ENCODE measurements at regions not wholly inside any gene's neighbourhood (a gene's known extent, or its start where the extent isn't known, plus 50 kb on each side); places are given as distances from the start of the nearest gene placed in this dataset.
"Not testable (repeated sequence)": the region's sequence is repeated elsewhere in the genome, so short reads cannot be mapped to it uniquely, and the experiment has no call there.

- Histone ChIP-seq H3K79me2 (ENCODE audit: low read length) (no peaks in the 10 kb centered on the region), H2AFZ (ENCODE audit: low read depth, low read length) (no peak overlapping the region)
Observed at GRCh38 chr16:85203462-85203813, 91.2 kb upstream of the CIBAR2 start.

GRCh38 chr16:85204242-85205010, 92.2 kb upstream of the CIBAR2 start:
- no peak overlapping the region for H3K4me2 ChIP-seq (ENCODE audit: low read length)
- no peaks in the 10 kb centered on the region for H3K4me1 ChIP-seq (ENCODE audit: low read length)
- H4K20me1 ChIP-seq (ENCODE audit: insufficient read depth, low read length), result no peaks in the 10 kb centered on the region
- no peaks in the 10 kb centered on the region for H3K27me3 ChIP-seq (ENCODE audit: low read depth, low read length)
- no peaks in the 10 kb centered on the region for H3K36me3 ChIP-seq (replicated peaks; ENCODE audit: low read depth, low read length)
- H3K27ac ChIP-seq (ENCODE audit: low read length), result no peak overlapping the region
- H3K79me2 ChIP-seq (ENCODE audit: low read length), result no peaks in the 10 kb centered on the region
- no peak overlapping the region for H2AFZ ChIP-seq (ENCODE audit: low read depth, low read length)
- TF ChIP-seq EZH2phosphoT487 (IDR thresholded peaks at IDR 0.05; ENCODE audit: low read depth), result no peak
- no peak for TF ChIP-seq CTCF (IDR thresholded peaks at IDR 0.05; ENCODE audit: low read depth, low read length)
- no peak overlapping the region for H3K9ac ChIP-seq (ENCODE audit: low read length)
- no peaks in the 10 kb centered on the region for H3K9me3 ChIP-seq (ENCODE audit: insufficient read depth, low read length)
- H3K4me3 ChIP-seq (ENCODE audit: low read length), result no peak overlapping the region

More at GRCh38 chr16:85203462-85203813, 91.2 kb upstream of the CIBAR2 start:
- H3K9ac ChIP-seq (ENCODE audit: low read length), result no peak overlapping the region
- no peaks in the 10 kb centered on the region for H3K4me1 ChIP-seq (ENCODE audit: low read length)
- no peak overlapping the region for H3K4me3 ChIP-seq (ENCODE audit: low read length)
- H4K20me1 ChIP-seq (ENCODE audit: insufficient read depth, low read length), result no peaks in the 10 kb centered on the region
- no peaks in the 10 kb centered on the region for H3K36me3 ChIP-seq (replicated peaks; ENCODE audit: low read depth, low read length)
- H3K4me2 ChIP-seq (ENCODE audit: low read length), result no peak overlapping the region
- no peaks in the 10 kb centered on the region for H3K9me3 ChIP-seq (ENCODE audit: insufficient read depth, low read length)
- no peak overlapping the region for H3K27ac ChIP-seq (ENCODE audit: low read length)
- H3K27me3 ChIP-seq (ENCODE audit: low read depth, low read length), result no peaks in the 10 kb centered on the region
- TF ChIP-seq CTCF (IDR thresholded peaks at IDR 0.05; ENCODE audit: low read depth, low read length), result no peak
- no peak for TF ChIP-seq EZH2phosphoT487 (IDR thresholded peaks at IDR 0.05; ENCODE audit: low read depth)

GRCh38 chr16:85205257-85205656, 93.0 kb upstream of the CIBAR2 start:
- not testable (repeated sequence) for H4K20me1 ChIP-seq (ENCODE audit: insufficient read depth, low read length); H3K4me2 ChIP-seq (ENCODE audit: low read length); H3K27me3 ChIP-seq (ENCODE audit: low read depth, low read length); H3K27ac ChIP-seq (ENCODE audit: low read length); H3K9ac ChIP-seq (ENCODE audit: low read length); H3K9me3 ChIP-seq (ENCODE audit: insufficient read depth, low read length); H3K4me3 ChIP-seq (ENCODE audit: low read length); H3K36me3 ChIP-seq (replicated peaks; ENCODE audit: low read depth, low read length); H3K4me1 ChIP-seq (ENCODE audit: low read length); H3K79me2 ChIP-seq (ENCODE audit: low read length); H2AFZ ChIP-seq (ENCODE audit: low read depth, low read length)

GRCh38 chr16:85205747-85206471, 93.6 kb upstream of the CIBAR2 start:
- H3K4me2 ChIP-seq (ENCODE audit: low read length), result no peak overlapping the region
- no peak overlapping the region for H3K9ac ChIP-seq (ENCODE audit: low read length)
- H3K4me3 ChIP-seq (ENCODE audit: low read length), result no peak overlapping the region
- H3K27ac ChIP-seq (ENCODE audit: low read length), result no peak overlapping the region
- H3K27me3 ChIP-seq (ENCODE audit: low read depth, low read length), result no peaks in the 10 kb centered on the region
- H2AFZ ChIP-seq (ENCODE audit: low read depth, low read length), result no peak overlapping the region
- H3K36me3 ChIP-seq (replicated peaks; ENCODE audit: low read depth, low read length), result no peaks in the 10 kb centered on the region
- H3K4me1 ChIP-seq (ENCODE audit: low read length), result no peaks in the 10 kb centered on the region
- TF ChIP-seq CTCF (IDR thresholded peaks at IDR 0.05; ENCODE audit: low read depth, low read length) (no peak), EZH2phosphoT487 (IDR thresholded peaks at IDR 0.05; ENCODE audit: low read depth) (no peak)
- no peaks in the 10 kb centered on the region for H3K79me2 ChIP-seq (ENCODE audit: low read length)
- no peaks in the 10 kb centered on the region for H3K9me3 ChIP-seq (ENCODE audit: insufficient read depth, low read length)
- H4K20me1 ChIP-seq (ENCODE audit: insufficient read depth, low read length), result no peaks in the 10 kb centered on the region
